ENCODE measurements at regions not wholly inside any gene's neighbourhood (a gene's known extent, or its start where the extent isn't known, plus 50 kb on each side); places are given as distances from the start of the nearest gene placed in this dataset.

GRCh38 chr1:77623066-77623465, 59.4 kb downstream of the ZZZ3 start:
- no peak for TF ChIP-seq JUN (IDR thresholded peaks at IDR 0.05)
- no peak for TF ChIP-seq CTCF (IDR thresholded peaks at IDR 0.05)
- TF ChIP-seq ZFP36 (IDR thresholded peaks at IDR 0.05; ENCODE audit: borderline replicate concordance, partially characterized antibody): no peak
- TF ChIP-seq MAX (IDR thresholded peaks at IDR 0.05): no peak
- no peak for TF ChIP-seq POLR2A (IDR thresholded peaks at IDR 0.05; ENCODE audit: low read length)
- TF ChIP-seq HEYL (CRISPR knock-in tag; IDR thresholded peaks at IDR 0.05): no peak
- TF ChIP-seq REST (IDR thresholded peaks at IDR 0.05): no peak
- no peak for TF ChIP-seq EP300 (IDR thresholded peaks at IDR 0.05)
- TF ChIP-seq BHLHE40 (IDR thresholded peaks at IDR 0.05; ENCODE audit: low read depth, low read length): no peak
- no peak for TF ChIP-seq KDM5A (IDR thresholded peaks at IDR 0.05)
- no peak for TF ChIP-seq SREBF2 (IDR thresholded peaks at IDR 0.05)
- TF ChIP-seq ZNF302 (CRISPR knock-in tag; IDR thresholded peaks at IDR 0.05): no peak
